K562 (cell line): ENCODE measurements at regions not wholly inside any gene's neighbourhood (a gene's known extent, or its start where the extent isn't known, plus 50 kb on each side); places are given as distances from the start of the nearest gene placed in this dataset.

Experiments
- ATF7 ChIP-seq: fragments of 450-650 bp; IDR thresholded peaks from 2 replicates; pipeline ENCODE4 v1.7.1; 2014; ENCODE audit warnings: mild to moderate bottlenecking, moderate library complexity
- CEBPB ChIP-seq: fragments of 450-650 bp; IDR thresholded peaks from 2 replicates; pipeline ENCODE4 v1.6.1; 2016; ENCODE audit warnings: missing genetic modification characterization, missing compliant biosample characterization
- ESRRA ChIP-seq: fragments of 450-650 bp; IDR thresholded peaks from 2 replicates; pipeline ENCODE4 v1.6.1; 2014; ENCODE audit warnings: low read depth, mild to moderate bottlenecking, moderate library complexity, borderline replicate concordance
- HCFC1 ChIP-seq: IDR thresholded peaks from 2 replicates; pipeline ENCODE4 v1.6.1; 2012; ENCODE audit warnings: low read depth, low read length, improper control_type of control experiment
- HDGF ChIP-seq: fragments of 450-650 bp; IDR thresholded peaks from 2 replicates; pipeline ENCODE4 v1.6.1; 2016
- JUN ChIP-seq, 2 experiments: sonication (generic) in 1 of 2; formaldehyde crosslinking in 1 of 2; IDR thresholded peaks; 2 replicates each; pipeline versions ENCODE4 v1.6.1 to v1.8.0; 2012 to 2022; ENCODE audit warnings: borderline replicate concordance in 2 of 2, mild to moderate bottlenecking in 2 of 2, improper control_type of control experiment in 1 of 2, low read depth in 1 of 2, low read length in 1 of 2, missing genetic modification reagents in 1 of 2
- KDM1A ChIP-seq, 2 experiments: fragments of 450-650 bp; IDR thresholded peaks; 2 replicates each; pipeline ENCODE4 v1.6.1; 2016; ENCODE audit warnings: mild to moderate bottlenecking in 2 of 2
- MYC ChIP-seq, 2 experiments: fragments of 250-450 bp in 1 of 2; sonication (Bioruptor Pico) in 1 of 2; IDR thresholded peaks; 2 replicates each; pipeline versions ENCODE4 v1.5.1 to v1.6.1; 2012 to 2021; ENCODE audit warnings: low read depth in 2 of 2, borderline replicate concordance in 1 of 2, improper control_type of control experiment in 1 of 2, low read length in 1 of 2, mild to moderate bottlenecking in 1 of 2, moderate library complexity in 1 of 2
- NRF1 ChIP-seq, 2 experiments: fragments of 450-650 bp; IDR thresholded peaks in 1 of 2; conservative IDR thresholded peaks in 1 of 2; 2 replicates each; pipeline ENCODE4 v1.6.1; 2014; ENCODE audit warnings: mild to moderate bottlenecking in 2 of 2
- SMC3 ChIP-seq: conservative IDR thresholded peaks from 2 replicates; pipeline ENCODE4 v1.6.1; 2011; ENCODE audit warnings: low read depth, low read length, improper control_type of control experiment; ENCODE audit not compliant: insufficient read depth
- ZC3H11A ChIP-seq: IDR thresholded peaks from 2 replicates; pipeline ENCODE4 v1.6.1; 2012; ENCODE audit warnings: low read depth, low read length, improper control_type of control experiment
- TF ChIP-seq, protein P1 (sequence below), 3 experiments: IDR thresholded peaks in 2 of 3; conservative IDR thresholded peaks in 1 of 3; 2 replicates each; pipeline ENCODE4 v1.5.1; 2011 to 2012; ENCODE audit warnings: low read length in 3 of 3, mild to moderate bottlenecking in 3 of 3, control low read depth in 2 of 3, improper control_type of control experiment in 1 of 3, inconsistent platforms in 1 of 3, low read depth in 1 of 3, mixed read lengths in 1 of 3, moderate library complexity in 1 of 3; ENCODE audit not compliant: insufficient read depth in 2 of 3
- TF ChIP-seq, protein P2 (sequence below): fragments of 450-650 bp; IDR thresholded peaks from one replicate; pipeline ENCODE4 v1.6.1; 2018; ENCODE audit warnings: mild to moderate bottlenecking, moderate library complexity; ENCODE audit not compliant: partially characterized antibody
- TF ChIP-seq, protein P3 (sequence below): fragments of 200-800 bp; sonication (Bioruptor generic); IDR thresholded peaks from 2 replicates; pipeline ENCODE4 v1.6.1; 2017; ENCODE audit warnings: missing genetic modification characterization, missing compliant biosample characterization

DNA sequence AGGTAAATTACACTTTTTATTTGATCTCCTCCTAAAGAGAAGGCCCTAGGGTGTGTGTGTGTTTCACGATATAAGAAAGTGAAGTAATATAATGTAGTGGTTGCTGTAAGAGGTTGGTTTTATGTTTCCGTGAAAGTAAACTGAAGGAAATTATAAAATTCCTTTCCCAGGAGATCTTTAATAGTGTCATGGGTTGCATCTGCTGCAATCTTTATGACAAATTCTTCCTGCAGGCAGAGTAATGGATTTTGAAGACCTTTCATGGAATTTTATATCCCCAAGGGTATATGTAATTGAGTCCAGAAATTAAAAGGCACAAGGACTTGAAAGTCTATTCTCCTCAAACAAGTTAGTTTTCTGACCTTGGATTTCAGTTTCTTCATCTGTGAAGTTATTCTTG, 538.6 kb downstream of the ANKRD50 start:
- TF ChIP-seq KDM1A (IDR thresholded peaks at IDR 0.05) (no peak), NRF1 (conservative IDR thresholded peaks at IDR 0.05 in 1 of 2, IDR thresholded peaks at IDR 0.05 in 1 of 2) (no peak), SMC3 (no peak), HDGF (no peak), ZC3H11A (no peak), MYC (IDR thresholded peaks at IDR 0.05; ENCODE audit: low read depth, low read length) (no peak), MYC (CRISPR knock-in tag; IDR thresholded peaks at IDR 0.05; ENCODE audit: borderline replicate concordance, low read depth) (no peak), ATF7 (no peak), JUN (IDR thresholded peaks at IDR 0.05; ENCODE audit: borderline replicate concordance, low read depth, low read length) (no peak), JUN (CRISPR knock-in tag; IDR thresholded peaks at IDR 0.05; ENCODE audit: borderline replicate concordance) (no peak), CEBPB (tag) (no peak), ESRRA (no peak), HCFC1 (no peak)
- TF ChIP-seq, protein P1, sequence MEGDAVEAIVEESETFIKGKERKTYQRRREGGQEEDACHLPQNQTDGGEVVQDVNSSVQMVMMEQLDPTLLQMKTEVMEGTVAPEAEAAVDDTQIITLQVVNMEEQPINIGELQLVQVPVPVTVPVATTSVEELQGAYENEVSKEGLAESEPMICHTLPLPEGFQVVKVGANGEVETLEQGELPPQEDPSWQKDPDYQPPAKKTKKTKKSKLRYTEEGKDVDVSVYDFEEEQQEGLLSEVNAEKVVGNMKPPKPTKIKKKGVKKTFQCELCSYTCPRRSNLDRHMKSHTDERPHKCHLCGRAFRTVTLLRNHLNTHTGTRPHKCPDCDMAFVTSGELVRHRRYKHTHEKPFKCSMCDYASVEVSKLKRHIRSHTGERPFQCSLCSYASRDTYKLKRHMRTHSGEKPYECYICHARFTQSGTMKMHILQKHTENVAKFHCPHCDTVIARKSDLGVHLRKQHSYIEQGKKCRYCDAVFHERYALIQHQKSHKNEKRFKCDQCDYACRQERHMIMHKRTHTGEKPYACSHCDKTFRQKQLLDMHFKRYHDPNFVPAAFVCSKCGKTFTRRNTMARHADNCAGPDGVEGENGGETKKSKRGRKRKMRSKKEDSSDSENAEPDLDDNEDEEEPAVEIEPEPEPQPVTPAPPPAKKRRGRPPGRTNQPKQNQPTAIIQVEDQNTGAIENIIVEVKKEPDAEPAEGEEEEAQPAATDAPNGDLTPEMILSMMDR (IDR thresholded peaks at IDR 0.05 in 2 of 3, conservative IDR thresholded peaks at IDR 0.05 in 1 of 3; ENCODE audit: insufficient read depth in 2 of 3, low read depth in 1 of 3, low read length in 3 of 3): no peak
- TF ChIP-seq, protein P2, sequence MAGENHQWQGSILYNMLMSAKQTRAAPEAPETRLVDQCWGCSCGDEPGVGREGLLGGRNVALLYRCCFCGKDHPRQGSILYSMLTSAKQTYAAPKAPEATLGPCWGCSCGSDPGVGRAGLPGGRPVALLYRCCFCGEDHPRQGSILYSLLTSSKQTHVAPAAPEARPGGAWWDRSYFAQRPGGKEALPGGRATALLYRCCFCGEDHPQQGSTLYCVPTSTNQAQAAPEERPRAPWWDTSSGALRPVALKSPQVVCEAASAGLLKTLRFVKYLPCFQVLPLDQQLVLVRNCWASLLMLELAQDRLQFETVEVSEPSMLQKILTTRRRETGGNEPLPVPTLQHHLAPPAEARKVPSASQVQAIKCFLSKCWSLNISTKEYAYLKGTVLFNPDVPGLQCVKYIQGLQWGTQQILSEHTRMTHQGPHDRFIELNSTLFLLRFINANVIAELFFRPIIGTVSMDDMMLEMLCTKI: no peak
- TF ChIP-seq, protein P3, sequence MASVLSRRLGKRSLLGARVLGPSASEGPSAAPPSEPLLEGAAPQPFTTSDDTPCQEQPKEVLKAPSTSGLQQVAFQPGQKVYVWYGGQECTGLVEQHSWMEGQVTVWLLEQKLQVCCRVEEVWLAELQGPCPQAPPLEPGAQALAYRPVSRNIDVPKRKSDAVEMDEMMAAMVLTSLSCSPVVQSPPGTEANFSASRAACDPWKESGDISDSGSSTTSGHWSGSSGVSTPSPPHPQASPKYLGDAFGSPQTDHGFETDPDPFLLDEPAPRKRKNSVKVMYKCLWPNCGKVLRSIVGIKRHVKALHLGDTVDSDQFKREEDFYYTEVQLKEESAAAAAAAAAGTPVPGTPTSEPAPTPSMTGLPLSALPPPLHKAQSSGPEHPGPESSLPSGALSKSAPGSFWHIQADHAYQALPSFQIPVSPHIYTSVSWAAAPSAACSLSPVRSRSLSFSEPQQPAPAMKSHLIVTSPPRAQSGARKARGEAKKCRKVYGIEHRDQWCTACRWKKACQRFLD (CRISPR knock-in tag): no peak
